HCT116 (cell line): ENCODE measurements at regions not wholly inside any gene's neighbourhood (a gene's known extent, or its start where the extent isn't known, plus 50 kb on each side); places are given as distances from the start of the nearest gene placed in this dataset.

Experiments used
- ATAC-seq: fragments of 200-7000 bp; cut with Tn5 transposase; 2 replicates; pipeline ENCODE4 v1.9.1; 2020; ENCODE audit warnings: mild to moderate bottlenecking, moderate library complexity
- BruUV-seq: library from RNA; stranded (reverse); fragments of 400-500 nt; replicated peaks from 2 replicates; lab custom pipeline; 2021; lab: Mats Ljungman, UMichigan
- CTCF ChIA-PET: fragments of 300-600 bp; sonication (Branson Sonifier 250); formaldehyde crosslinking; loops from one replicate; lab custom pipeline; 2021; ENCODE audit warnings: antibody characterized with exemption; lab: Charles Lee
- POLR2A ChIA-PET: fragments of 300-600, 350-600 bp; sonication (Branson Sonifier 250); formaldehyde crosslinking; loops from one replicate; lab custom pipeline; 2021; ENCODE audit warnings: antibody characterized with exemption; lab: Charles Lee
- RAD21 ChIA-PET, 2 experiments: fragments of 300-600 bp; sonication (Branson Sonifier 250); formaldehyde crosslinking; loops; one replicate each; lab custom pipeline; 2023; ENCODE audit warnings: low total read pairs in 2 of 2; ENCODE audit not compliant: uncharacterized antibody in 2 of 2, unreplicated experiment in 2 of 2, low non-redundant PET in 1 of 2; lab: Charles Lee
- DNase-seq: peaks from one replicate; pipeline ENCODE4 v3.0.0-alpha.2; 2010; ENCODE audit warnings: low read depth, low spot score
- H2AFZ ChIP-seq: fragments of 200-600 bp; shearing (Covaris generic), sonication (generic); 2 replicates; pipeline ENCODE4 v1.6.1; 2017; ENCODE audit warnings: low read depth, mixed run types, mixed read lengths, antibody characterized with exemption, low read length; ENCODE audit not compliant: poor library complexity, severe bottlenecking
- H3K27ac ChIP-seq: 2 replicates; pipeline ENCODE4 v1.5.1; 2012; ENCODE audit warnings: low read depth, low read length
- H3K27me3 ChIP-seq: fragments of 200-600 bp; sonication (generic); 2 replicates; pipeline ENCODE4 v1.6.1; 2016; ENCODE audit warnings: mixed run types, low read length, mixed read lengths; ENCODE audit not compliant: insufficient read depth
- H3K36me3 ChIP-seq, 2 experiments: fragments of 200-500 bp in 1 of 2; fragments of 200-600 bp in 1 of 2; sonication (Bioruptor generic) in 1 of 2; sonication (generic) in 1 of 2; 2 replicates each; pipeline versions ENCODE4 v1.5.1 to v1.6.1; 2014 to 2016; ENCODE audit warnings: low read length in 2 of 2, inconsistent platforms in 1 of 2, mixed read lengths in 1 of 2, mixed run types in 1 of 2; ENCODE audit not compliant: insufficient read depth in 2 of 2, control insufficient read depth in 1 of 2
- H3K4me1 ChIP-seq, 2 experiments: fragments of 200-600 bp in 1 of 2; sonication (generic) in 1 of 2; 2 replicates each; pipeline versions ENCODE4 v1.5.1 to v1.6.1; 2012 to 2017; ENCODE audit warnings: low read length in 2 of 2, inconsistent platforms in 1 of 2, mild to moderate bottlenecking in 1 of 2, mixed read lengths in 1 of 2, mixed run types in 1 of 2, moderate library complexity in 1 of 2; ENCODE audit not compliant: insufficient read depth in 2 of 2, control insufficient read depth in 1 of 2
- H3K4me2 ChIP-seq: fragments of 200-600 bp; sonication (generic); 2 replicates; pipeline ENCODE4 v1.6.1; 2017; ENCODE audit warnings: mixed run types, low read length, mixed read lengths
- H3K4me3 ChIP-seq, 2 experiments: fragments of 200-600 bp in 1 of 2; sonication (generic) in 1 of 2; replicated peaks in 1 of 2; 2 replicates each; pipeline ENCODE4 v1.5.1; 2011 to 2016; ENCODE audit warnings: low read length in 2 of 2, control low read depth in 1 of 2, low read depth in 1 of 2, mild to moderate bottlenecking in 1 of 2, mixed read lengths in 1 of 2, mixed run types in 1 of 2
- H3K79me2 ChIP-seq: fragments of 200-600 bp; sonication (generic); 2 replicates; pipeline ENCODE4 v1.6.1; 2017; ENCODE audit warnings: mild to moderate bottlenecking, mixed run types, low read length, moderate library complexity, mixed read lengths; ENCODE audit not compliant: insufficient read depth
- H3K9ac ChIP-seq: fragments of 200-600 bp; sonication (generic); 2 replicates; pipeline ENCODE4 v1.6.1; 2016; ENCODE audit warnings: low read length, mixed read lengths
- H3K9me2 ChIP-seq: fragments of 200-600 bp; sonication (generic), shearing (Covaris generic); 2 replicates; pipeline ENCODE4 v1.6.1; 2017; ENCODE audit warnings: mixed run types, mild to moderate bottlenecking, moderate library complexity; ENCODE audit not compliant: insufficient read depth
- H3K9me3 ChIP-seq, 2 experiments: fragments of 200-500 bp in 1 of 2; fragments of 200-600 bp in 1 of 2; sonication (Bioruptor generic) in 1 of 2; sonication (generic) in 1 of 2; 2 replicates each; pipeline ENCODE4 v1.6.1; 2014 to 2017; ENCODE audit warnings: low read length in 2 of 2, mixed read lengths in 2 of 2, inconsistent platforms in 1 of 2, low read depth in 1 of 2, mild to moderate bottlenecking in 1 of 2, mixed run types in 1 of 2, moderate library complexity in 1 of 2; ENCODE audit not compliant: control insufficient read depth in 1 of 2, insufficient read depth in 1 of 2
- H4K20me1 ChIP-seq: fragments of 200-600 bp; sonication (generic), shearing (Covaris generic); 2 replicates; pipeline ENCODE4 v1.6.1; 2017; ENCODE audit warnings: mixed run types, mild to moderate bottlenecking, moderate library complexity; ENCODE audit not compliant: insufficient read depth
- ATF3 ChIP-seq: IDR thresholded peaks from 2 replicates; pipeline ENCODE4 v1.6.1; 2012
- CBX3 ChIP-seq: IDR thresholded peaks from 2 replicates; pipeline ENCODE4 v1.6.1; 2012; ENCODE audit warnings: low read depth
- CTCF ChIP-seq, 3 experiments: fragments of 200-600 bp in 1 of 3; sonication (generic) in 1 of 3; IDR thresholded peaks in 2 of 3; conservative IDR thresholded peaks in 1 of 3; 2 replicates each; pipeline ENCODE4 v1.5.1; 2012 to 2017; ENCODE audit warnings: low read depth in 2 of 3, low read length in 2 of 3, antibody characterized with exemption in 1 of 3, borderline replicate concordance in 1 of 3, control low read depth in 1 of 3, mild to moderate bottlenecking in 1 of 3, mixed read lengths in 1 of 3, mixed run types in 1 of 3, moderate library complexity in 1 of 3; ENCODE audit not compliant: insufficient read depth in 1 of 3
- EZH2 ChIP-seq: fragments of 200-600 bp; sonication (generic); IDR thresholded peaks from 2 replicates; pipeline ENCODE4 v1.6.1; 2017; ENCODE audit warnings: antibody characterized with exemption, mixed run types
- FOSL1 ChIP-seq: IDR thresholded peaks from 2 replicates; pipeline ENCODE4 v1.6.1; 2012; ENCODE audit warnings: low read depth
- JUND ChIP-seq: IDR thresholded peaks from 2 replicates; pipeline ENCODE4 v1.6.1; 2012
- MAX ChIP-seq: IDR thresholded peaks from 2 replicates; pipeline ENCODE4 v1.6.1; 2012
- POLR2A ChIP-seq: IDR thresholded peaks from 2 replicates; pipeline ENCODE4 v1.7.0; 2011; ENCODE audit warnings: borderline replicate concordance; ENCODE audit not compliant: insufficient read depth, insufficient read length; ENCODE audit errors: extremely low read depth
- POLR2AphosphoS5 ChIP-seq: IDR thresholded peaks from 2 replicates; pipeline ENCODE4 v1.6.1; 2011; ENCODE audit warnings: mild to moderate bottlenecking, low read depth, low read length, moderate library complexity
- RAD21 ChIP-seq: IDR thresholded peaks from 2 replicates; pipeline ENCODE4 v1.6.1; 2012; ENCODE audit warnings: low read depth, mild to moderate bottlenecking
- SIN3A ChIP-seq: IDR thresholded peaks from 2 replicates; pipeline ENCODE4 v1.6.1; 2012; ENCODE audit warnings: low read depth
- SP1 ChIP-seq: IDR thresholded peaks from 2 replicates; pipeline ENCODE4 v1.6.1; 2012; ENCODE audit warnings: low read depth
- YY1 ChIP-seq: IDR thresholded peaks from 2 replicates; pipeline ENCODE4 v1.6.1; 2011; ENCODE audit warnings: low read length, low read depth, moderate library complexity, mild to moderate bottlenecking; ENCODE audit not compliant: insufficient replicate concordance; ENCODE audit errors: extremely low read depth
- ZFX ChIP-seq: fragments of 450-650 bp; IDR thresholded peaks from 2 replicates; pipeline ENCODE4 v1.6.1; 2017
- ZNF274 ChIP-seq: fragments of 200-500 bp; sonication (Bioruptor generic); IDR thresholded peaks from 2 replicates; pipeline ENCODE4 v1.6.1; 2014; ENCODE audit warnings: mild to moderate bottlenecking, low read depth, low read length, inconsistent platforms
- intact Hi-C: fragments of 100-400 bp; cut with micrococcal nuclease; formaldehyde crosslinking; loops from 2 replicates; pipeline ENCODE4 v1.10.0; 2022

- no peak for TF ChIP-seq ZFX
- no peak for TF ChIP-seq POLR2AphosphoS5
- no peak for TF ChIP-seq EZH2
- no peak for TF ChIP-seq MAX
- TF ChIP-seq RAD21, result no peak
- TF ChIP-seq SP1, result no peak
- no peak for TF ChIP-seq YY1
Measured at GRCh38 chr5:90109285-90109684, 300.3 kb downstream of the CETN3 start (continued).

- no peak for DNase-seq
- no peak overlapping the region for H3K27ac ChIP-seq
- H4K20me1 ChIP-seq, result no peaks in the 10 kb centered on the region
- H3K4me1 ChIP-seq, result peaks cover 12 to 26% of the 10 kb centered on the region in 2 experiments
- H3K9me3 ChIP-seq, result no peaks in the 10 kb centered on the region
- no TSS peak for BruUV-seq
- CTCF ChIA-PET, result no interaction called here
- RAD21 ChIA-PET, result no interaction called here
- H3K79me2 ChIP-seq, result no peaks in the 10 kb centered on the region
- TF ChIP-seq EZH2, result no peak
- TF ChIP-seq, all 23 proteins: peak for 0
- H3K9me2 ChIP-seq, result no peaks in the 10 kb centered on the region
- H3K36me3 ChIP-seq, result no peaks in the 10 kb centered on the region
- ATAC-seq, result no peak
- no peak overlapping the region for H3K9ac ChIP-seq
- peak overlapping the region; percentile 52 for H2AFZ ChIP-seq
- no peak overlapping the region for H3K4me2 ChIP-seq
- intact Hi-C loops, result no loop called here
- H3K27me3 ChIP-seq, result no peaks in the 10 kb centered on the region
- POLR2A ChIA-PET, result no interaction called here
- H3K4me3 ChIP-seq, result no peak overlapping the region
Measured at GRCh38 chr5:90099099-90099498, 310.5 kb downstream of the CETN3 start.

- intact Hi-C loops, result no loop called here
- H3K79me2 ChIP-seq, result no peaks in the 10 kb centered on the region
- no peaks in the 10 kb centered on the region for H3K36me3 ChIP-seq
- H3K9ac ChIP-seq, result no peak overlapping the region
- ATAC-seq, result peak; percentile 56
- no peaks in the 10 kb centered on the region for H3K9me2 ChIP-seq
- ChIA-PET CTCF (no interaction called here), RAD21 (no interaction called here), POLR2A (no interaction called here)
- BruUV-seq, result no TSS peak
- H3K9me3 ChIP-seq, result no peaks in the 10 kb centered on the region
- peak overlapping the region; percentile 75 for H3K4me2 ChIP-seq
- peaks cover 12 to 26% of the 10 kb centered on the region in 2 experiments for H3K4me1 ChIP-seq
- no peaks in the 10 kb centered on the region for H3K27me3 ChIP-seq
- peak overlapping the region in 1 of 2 experiments; percentile 26; a peak in 2 of 4 replicates for H3K4me3 ChIP-seq
- H3K27ac ChIP-seq, result peak overlapping the region; percentile 19; the same call in 1 of the 2 replicates
- no peaks in the 10 kb centered on the region for H4K20me1 ChIP-seq
- no peak overlapping the region for H2AFZ ChIP-seq
- DNase-seq, result no peak
- TF ChIP-seq FOSL1 (no peak), CBX3 (no peak), MAX (no peak), ZNF274 (no peak), POLR2AphosphoS5 (no peak), CTCF (IDR thresholded peaks at IDR 0.05 in 2 of 3, conservative IDR thresholded peaks at IDR 0.05 in 1 of 3; ENCODE audit: borderline replicate concordance in 1 of 3, insufficient read depth in 1 of 3, low read depth in 2 of 3, low read length in 2 of 3) (no peak), POLR2A (no peak), JUND (no peak), EZH2 (no peak), ATF3 (no peak), SIN3A (no peak)
Measured at GRCh38 chr5:90097082-90097477, 312.5 kb downstream of the CETN3 start.
